ENCODE measurements at regions not wholly inside any gene's neighbourhood (a gene's known extent, or its start where the extent isn't known, plus 50 kb on each side); places are given as distances from the start of the nearest gene placed in this dataset.

- TF ChIP-seq CTCF (IDR thresholded peaks at IDR 0.05): no peak
- no peak for TF ChIP-seq EP300 (IDR thresholded peaks at IDR 0.05)
- no peak for TF ChIP-seq POLR2A (IDR thresholded peaks at IDR 0.05)
Measured at GRCh38 chr6:871503-871902, 178.6 kb upstream of the EXOC2 start.

Measured in tibial nerve (tissue), 4 donors.